GM19240 (cell line): ENCODE measurements at regions not wholly inside any gene's neighbourhood (a gene's known extent, or its start where the extent isn't known, plus 50 kb on each side); places are given as distances from the start of the nearest gene placed in this dataset.
"Not testable (repeated sequence)": the region's sequence is repeated elsewhere in the genome, so short reads cannot be mapped to it uniquely, and the experiment has no call there.

ENCODE experiments used
- DNase-seq: peaks from one replicate; pipeline ENCODE4 v3.0.0; 2011; ENCODE audit warnings: low spot score; ENCODE audit not compliant: insufficient read length

DNA sequence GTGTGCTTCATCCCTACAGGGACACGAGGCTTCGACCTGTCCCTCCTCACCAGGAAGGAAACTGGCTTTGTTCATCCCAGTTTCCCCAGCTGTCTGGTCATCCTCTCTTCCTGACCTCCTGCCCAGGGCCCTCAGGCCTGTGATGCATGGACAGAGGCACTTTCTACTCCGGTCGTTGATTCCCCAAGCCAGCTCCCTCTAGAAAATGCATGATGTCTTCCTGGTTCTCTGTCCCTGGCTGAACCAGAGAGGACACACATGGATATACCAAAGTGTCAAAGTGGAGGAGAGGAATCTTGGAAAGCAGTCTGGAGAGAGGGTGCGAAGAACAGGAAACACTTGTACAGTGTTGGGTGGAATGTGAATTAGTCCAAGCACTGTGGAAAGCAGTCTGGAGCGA, 501.4 kb downstream of the TMEM121 start:
- DNase-seq: not testable (repeated sequence)

DNA sequence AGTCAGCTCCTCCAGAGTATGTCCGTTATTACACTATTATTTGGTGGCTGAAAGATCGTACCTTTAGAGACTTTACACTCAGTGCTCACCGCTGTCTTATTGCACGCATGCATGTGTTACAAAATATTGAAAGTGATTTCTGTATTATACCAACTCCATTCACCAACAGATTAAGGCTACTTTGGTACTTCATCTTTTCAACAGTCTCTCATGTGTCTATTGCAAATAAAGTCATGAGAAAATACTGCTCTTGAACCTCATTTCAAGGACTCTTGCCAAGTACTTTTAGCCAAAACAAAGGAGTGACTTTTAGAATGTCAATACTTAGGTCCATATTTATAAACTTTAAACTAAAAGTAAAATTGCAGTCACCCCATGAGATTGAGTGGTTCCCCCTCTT, 503.6 kb downstream of the TMEM121 start:
- no peak for DNase-seq

DNA sequence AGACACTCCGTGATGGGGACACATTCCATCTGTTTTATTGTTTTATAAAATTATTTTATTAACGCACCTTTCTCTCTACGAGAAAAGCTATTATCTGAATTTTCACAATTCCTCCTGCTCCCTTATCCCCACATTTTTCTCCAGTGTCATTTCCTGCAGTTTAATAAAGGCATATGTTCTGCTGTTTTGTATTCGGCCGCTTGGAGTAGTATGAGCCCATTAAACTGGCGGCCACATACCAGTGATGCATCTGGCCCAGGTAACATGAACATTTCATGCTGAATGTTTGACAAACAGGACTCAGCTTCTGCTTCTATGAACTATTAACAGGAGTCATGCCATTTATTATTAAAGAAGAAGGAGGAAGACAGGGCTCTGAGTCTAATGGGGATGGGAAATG, 511.0 kb downstream of the TMEM121 start:
- no peak for DNase-seq

DNA sequence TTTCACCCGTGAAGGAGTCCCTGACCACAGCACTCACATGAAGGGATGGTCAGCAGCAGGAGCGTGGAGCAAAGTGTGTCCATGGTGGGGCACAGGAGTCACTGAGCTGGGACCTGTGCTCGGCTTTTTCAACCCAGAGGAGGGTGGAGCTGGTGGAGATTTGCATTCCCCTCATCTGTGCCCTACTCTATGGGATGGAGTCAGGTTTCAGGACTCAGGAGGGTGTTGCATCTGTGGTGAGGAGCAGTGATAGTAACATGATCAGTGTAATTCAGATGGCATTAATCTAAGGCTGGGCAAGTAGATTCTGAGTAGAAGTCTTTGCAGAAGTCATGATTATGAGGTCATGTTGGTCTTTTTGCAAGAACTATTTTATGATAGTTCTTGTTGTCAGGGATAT, 511.9 kb downstream of the TMEM121 start:
- DNase-seq: no peak

DNA sequence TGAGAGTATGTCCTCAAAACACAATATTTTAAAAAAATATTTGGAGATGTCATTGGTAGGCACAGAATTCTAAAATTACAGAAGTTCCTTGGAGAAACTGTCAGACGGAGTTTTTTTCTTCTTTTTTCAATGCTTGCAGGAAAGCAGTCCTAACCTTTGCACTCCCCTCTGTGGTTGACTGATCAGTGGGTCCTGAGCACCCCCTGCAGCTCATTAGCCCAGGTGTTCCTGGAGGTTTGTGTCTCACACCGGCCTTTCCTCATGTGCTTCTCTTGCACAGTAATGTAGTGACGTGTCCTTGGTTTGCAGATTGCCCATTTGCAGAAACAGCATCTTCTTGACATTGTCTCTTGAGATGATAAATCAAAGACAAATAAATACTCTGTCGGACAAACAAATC, 513.0 kb downstream of the TMEM121 start:
- no peak for DNase-seq

DNA sequence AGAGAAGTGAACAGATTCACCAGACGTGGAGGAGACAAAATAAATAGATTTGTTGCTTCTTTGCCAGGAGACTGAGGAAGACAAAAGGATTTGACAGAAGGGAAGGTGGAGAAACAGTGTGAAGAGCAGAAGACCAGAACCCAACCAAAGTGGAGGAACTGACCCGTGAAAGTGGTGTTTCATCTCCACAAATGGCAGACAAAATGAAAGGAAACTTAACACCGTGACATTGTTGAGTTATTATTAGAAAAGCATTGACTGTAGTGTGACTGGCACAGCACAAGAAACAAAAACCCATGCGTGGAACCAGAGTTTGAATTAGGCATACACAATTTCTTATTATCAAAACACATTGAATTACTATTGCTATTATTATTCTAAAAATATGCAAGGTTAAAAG, 518.1 kb downstream of the TMEM121 start:
- no peak for DNase-seq

DNA sequence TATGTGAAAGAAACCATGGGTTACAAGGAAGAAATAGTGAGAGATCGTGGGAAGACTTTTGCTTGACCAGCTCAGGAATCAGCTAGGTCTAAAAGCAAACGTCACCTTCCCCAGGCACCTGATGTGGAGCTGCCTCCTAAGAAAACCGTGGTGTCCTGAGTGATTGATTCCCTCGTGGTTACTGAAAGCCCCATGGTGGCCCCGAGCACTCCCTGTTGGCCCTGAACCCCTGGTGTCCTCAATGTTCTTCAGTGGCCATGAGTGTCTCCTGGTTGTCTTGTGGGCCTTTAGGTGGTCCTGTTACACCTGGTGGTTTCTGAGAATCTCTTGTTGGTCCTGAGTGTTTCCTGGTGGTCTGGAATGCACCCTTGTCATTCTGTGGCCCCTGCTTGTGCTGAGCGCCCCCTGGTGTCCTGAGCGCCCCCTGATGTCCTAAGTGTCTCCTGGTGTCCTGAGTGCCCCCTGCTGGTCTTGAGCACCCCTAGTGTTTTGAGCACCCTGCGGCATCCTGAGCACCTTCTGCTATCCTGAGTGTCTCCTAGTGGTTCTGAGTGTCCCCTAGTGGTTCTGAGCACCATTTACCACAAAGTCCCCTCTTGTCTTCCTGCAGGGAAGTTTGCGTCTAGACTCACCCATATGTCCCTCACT, 518.7 kb downstream of the TMEM121 start:
- DNase-seq: peak; percentile 15

DNA sequence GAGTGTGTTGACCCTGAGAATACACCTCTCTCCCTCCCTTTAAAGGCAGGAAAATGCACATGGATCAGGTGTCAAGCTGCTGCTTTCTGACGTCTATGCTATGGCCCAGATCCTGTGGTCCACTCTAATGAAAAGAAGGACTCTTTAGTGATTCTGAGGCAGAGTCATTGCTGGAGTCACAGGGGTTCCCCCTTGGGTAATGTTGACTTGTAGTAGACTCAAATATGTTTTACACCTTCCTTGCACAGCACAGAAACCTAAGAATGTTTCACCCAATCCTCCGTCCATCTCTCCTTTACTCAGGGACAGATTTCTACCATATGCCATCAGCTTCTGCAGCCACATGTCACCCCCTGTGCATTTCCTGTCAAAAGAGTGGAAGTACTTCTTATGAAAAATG, 525.4 kb downstream of the TMEM121 start:
- no peak for DNase-seq

DNA sequence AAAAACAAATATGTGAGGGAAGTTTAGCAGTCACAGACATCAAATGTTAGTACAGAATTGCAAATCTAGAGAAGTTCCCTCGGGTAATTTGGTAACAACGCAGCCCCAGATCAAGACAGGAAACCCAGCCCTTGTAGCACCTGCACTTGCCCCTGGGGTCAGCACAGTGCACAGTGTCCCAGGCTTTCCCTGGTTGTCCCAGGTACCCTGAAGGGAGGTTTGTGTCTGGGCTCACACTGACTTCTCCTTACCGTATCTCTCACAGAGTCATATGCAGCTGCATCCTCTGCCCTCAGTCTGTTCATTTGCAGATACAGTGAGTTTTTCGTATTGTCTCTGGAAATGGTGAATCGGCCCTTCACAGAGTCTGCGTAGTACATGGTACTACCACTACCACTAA, 528.9 kb downstream of the TMEM121 start:
- no peak for DNase-seq

DNA sequence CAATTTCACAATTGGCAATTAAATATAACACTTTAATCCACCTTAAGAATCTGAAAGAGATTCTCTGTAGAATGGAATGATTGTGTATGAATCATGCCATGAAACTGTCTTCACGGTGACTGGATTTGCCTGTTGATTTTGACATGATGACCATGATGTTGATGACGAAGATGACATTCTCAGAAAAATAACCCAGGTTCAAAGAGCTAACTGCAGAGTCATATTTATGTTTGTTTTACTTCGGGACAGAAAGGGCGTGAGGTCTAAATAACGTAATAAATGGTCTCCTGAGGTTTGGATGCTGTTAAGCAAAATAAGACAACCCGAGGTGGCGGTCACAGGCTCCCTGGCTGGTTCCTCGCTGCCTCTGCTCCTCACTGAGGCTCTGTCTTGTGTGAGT, 532.0 kb downstream of the TMEM121 start:
- DNase-seq: no peak

DNA sequence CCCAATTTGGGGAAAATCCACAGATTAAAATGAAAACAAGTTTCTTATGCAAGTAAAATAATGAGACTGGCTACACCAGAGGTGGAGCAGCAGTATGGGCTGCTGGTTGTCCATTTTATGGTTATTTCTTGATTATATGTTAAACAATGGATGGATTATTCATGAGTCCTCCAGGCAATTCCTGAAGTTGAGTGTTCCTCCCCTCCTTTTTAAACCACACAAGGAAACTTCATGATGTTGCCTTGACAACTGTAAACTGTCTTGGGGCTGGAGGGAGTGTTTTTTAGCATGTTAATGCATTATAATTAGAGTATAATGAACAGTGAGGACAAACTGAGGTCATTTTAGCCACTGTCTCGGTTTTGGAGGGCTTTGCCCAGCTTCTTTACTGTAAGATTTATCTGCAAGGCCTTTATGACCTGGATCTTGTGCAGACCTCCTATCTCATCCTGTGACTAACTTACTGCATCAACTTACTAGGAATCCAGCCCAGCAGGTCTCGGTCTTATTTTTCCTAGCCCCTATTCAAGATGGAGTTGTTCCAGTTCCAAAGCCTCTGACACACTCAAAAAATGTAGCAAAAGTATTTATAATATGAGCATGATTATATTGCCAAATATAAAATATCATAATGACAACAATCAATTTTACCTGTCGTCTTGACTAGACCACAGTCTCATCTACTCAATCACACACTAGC, 534.0 kb downstream of the TMEM121 start:
- no peak for DNase-seq

DNA sequence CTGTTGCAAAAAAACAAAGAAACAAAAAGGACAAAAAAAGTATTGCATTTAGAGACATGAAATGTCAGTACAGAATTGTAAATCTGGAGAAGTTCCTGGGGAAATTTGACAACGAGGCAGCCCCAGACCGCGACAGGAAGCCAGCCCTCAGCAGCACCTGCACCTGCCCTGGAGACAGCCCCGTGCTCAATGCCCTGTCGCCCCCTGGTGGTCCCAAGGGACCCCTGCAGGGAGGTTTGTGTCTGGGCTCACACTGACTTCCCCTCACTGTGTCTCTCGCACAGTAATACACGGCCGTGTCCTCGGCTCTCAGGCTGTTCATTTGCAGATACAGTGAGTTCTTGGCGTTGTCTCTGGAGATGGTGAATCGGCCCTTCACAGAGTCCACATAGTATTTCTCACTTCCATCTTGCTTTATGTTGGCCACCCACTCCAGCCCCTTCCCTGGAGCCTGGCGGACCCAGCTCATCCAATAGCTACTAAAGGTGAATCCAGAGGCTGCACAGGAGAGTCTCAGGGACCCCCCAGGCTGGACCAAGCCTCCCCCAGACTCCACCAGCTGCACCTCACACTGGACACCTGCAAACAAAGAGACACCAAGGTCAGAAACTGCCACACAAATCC, 535.6 kb downstream of the TMEM121 start:
- DNase-seq: not testable (repeated sequence)

DNA sequence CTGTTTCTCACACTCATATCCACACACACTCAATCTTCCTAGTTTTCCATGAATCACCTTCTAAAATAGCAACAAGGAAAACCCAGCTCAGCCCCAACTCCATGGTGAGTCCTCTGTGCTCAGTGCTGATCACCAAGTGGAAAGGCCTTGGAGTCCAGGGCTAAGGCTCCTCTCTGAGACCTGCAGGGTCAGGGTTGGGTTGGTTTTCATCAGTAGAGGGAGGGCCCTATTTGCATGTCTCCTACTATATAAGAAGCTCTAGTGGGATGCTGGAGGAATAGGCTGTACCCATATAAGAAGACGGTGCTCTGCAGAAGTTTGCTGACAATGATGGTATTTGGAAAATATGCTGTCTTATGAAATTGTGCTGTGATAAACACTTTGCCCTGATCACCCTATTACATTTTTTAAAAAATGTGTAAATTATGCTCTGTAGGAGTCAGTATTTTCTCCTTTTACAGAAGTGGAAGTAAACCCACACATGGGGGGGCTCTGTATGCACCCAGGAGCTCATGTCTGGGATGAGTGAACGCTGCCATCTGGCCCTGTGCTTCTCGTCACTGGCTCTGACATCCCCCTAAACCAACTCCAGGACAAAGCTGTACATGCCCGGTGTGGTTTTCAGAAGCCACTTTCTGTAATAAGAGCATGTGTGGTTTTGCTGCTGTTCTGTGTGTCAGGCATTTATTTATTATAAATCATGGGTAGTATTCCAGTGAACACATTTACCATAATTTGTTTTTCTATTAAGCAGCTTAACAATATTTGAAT, 536.3 kb downstream of the TMEM121 start:
- DNase-seq: no peak

DNA sequence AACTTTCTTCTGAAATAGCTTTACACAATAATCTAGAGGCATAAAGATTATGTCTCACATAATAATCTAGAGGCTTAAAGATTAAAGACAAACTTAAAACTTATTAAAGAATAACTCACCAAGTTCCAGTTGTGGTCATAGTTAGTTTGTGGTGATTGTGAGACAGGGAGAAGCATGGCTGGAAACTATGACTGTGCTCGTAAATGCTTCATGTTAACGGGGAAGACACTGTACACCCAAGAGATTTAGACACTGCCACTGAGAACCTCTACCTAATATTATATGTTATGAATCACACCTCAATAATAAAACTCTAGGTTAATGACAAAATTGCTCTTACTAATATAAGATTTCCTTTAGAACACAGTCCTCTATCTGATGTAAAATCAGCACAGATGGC, 541.6 kb downstream of the TMEM121 start:
- no peak for DNase-seq

DNA sequence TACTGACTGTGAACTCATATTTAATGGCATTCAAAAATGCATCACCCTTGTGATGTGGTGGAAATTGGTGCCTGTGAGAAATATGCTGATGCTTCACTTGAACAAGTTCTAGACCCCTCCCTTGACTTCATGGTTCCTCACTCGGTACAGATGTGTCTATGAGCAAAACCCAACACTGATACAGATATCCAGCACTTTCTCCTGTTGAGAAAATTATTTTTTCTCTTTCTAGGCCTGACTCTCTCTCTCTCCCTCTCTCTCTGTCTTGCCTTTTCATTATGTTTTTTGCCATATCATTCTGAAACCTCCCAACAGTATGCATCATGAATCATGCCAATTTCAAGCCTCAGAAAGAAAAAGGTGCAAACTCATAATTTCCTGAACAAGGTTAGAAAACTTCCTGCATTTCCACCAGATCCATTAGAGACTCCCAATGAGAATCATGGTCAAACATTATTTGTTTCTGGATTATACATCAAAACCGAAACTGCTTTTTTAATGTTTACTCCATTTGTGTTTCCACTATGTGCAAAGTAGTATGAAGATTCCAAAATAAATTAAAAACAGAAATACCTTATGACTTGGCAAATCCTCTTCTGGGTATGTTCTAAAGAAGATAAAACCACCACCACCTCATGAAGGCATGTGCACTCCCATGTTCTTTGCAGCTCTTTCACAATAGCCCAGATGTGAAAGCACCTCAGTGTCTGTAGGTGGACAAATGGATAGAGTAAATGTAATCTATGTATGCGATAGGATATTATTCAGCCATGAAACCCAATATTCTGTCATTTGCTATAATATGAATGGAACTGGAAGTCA, 543.6 kb downstream of the TMEM121 start:
- no peak for DNase-seq

DNA sequence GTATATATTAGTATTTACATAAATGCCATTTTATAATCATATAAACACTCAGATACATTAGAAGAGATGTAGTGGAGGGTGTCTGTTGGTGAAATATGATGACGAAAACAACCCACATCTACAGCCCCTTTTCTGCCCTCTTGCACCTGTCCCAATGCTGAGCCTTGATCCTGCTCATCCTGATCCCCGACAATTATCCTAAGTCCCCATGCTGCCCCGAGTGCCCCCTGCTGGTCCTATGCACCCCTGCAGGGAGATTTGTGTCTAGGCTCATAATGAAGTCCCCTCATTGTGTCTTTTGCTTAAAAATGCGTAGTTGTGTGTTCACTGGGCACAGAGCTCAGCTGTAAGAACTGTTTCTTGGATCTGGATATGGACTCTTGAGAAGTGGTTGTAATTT, 554.5 kb downstream of the TMEM121 start:
- DNase-seq: no peak

DNA sequence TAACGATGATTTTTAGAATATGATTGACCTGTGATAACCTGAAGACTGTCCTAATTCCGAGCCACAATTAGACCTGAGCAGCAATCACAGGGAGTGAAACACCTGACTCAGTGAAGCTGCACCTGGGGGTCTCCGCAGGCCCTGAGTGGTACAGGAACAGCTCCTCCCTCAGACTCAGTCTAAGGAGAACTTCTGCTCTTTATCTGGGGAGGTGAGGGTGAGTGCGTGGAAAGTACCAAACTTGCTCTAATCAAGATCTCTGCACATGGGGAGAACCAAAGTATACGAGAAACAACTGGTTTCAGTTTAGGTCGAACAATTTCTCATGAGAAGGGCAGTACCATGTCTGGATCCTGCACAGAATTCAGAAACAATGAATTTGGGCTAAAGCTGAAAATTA, 555.3 kb downstream of the TMEM121 start:
- not testable (repeated sequence) for DNase-seq

DNA sequence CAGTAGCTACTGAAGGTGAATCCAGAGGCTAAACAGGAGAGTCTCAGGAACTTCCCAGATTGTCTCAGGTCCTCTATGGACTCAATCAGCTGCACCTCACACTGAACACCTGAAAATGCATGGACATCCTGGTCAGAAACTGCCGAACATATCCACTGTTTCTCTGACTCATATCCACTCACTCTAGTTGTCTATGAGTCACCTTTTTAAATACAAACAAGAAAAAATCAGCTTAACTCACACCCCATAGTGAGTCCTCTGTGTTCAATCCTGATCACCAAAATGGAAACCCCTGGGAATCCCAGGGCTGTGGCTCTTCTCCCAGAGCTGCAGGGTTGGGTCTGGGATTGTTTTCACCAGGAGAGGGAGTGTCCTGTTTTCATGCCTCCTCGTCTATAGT, 556.7 kb downstream of the TMEM121 start:
- DNase-seq: no peak

DNA sequence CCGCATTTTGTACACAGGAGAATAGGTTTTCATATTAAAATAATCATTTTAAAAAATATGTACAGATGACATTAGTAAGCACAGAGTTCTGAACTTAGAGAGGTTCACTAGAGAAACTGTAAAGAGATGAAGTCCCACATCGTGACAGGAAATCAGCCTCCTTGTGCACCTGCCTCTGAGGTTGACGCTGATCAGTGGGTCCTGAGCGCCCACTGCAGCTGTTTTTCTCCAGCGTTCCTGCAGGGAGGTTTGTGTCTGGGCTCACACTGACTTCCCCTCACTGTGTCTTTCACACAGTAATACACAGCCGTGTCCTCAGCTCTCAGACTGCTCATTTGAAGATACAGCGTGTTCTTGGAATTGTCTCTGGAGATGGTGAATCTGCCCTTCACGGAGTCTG, 561.5 kb downstream of the TMEM121 start:
- no peak for DNase-seq

DNA sequence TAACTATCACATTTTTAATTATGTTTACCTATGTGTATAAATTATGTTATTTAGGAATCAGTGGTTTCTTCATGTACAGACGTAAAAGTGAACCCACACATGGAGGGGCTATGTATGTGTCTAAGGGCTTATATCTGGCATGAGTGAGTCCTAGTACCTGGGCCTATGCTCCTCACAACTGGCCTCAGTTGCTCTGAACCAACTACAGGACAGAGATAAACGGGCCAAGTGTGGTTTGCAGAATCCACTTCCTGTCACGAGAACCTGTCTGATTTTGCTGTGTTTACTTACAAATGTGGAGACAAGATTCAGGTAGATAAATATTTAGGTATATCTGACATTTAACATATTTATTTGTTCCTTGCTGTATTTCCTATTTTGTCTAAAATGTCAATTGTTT, 562.5 kb downstream of the TMEM121 start:
- DNase-seq: not testable (repeated sequence)

DNA sequence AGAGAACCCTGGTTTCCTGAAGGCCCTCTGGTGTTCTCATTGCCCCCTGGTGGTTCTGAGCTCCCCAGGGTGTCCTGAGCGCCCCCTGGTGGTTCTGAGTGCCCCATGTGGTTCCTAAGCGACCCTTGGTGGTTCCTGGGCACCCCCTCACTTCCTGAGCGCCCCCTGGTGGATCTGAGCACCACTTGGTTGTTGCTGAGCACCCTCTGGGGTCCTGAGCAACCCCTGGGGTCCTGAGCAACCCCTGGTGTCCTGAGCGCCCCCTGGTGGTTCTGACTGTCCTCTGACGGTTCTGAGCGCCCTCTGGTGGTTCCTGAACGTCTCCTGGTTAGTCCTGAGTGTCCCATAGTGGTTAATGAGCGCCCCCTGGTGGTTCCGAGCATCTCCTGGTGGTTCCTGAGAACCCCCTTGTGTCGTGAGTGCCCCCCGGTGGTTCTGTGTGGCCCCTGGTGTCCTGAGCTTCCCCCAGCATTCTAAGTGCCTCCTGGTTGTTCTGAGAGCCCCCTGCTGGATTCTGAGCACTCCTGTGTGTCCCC, 568.3 kb downstream of the TMEM121 start:
- no peak for DNase-seq
